Right kidney (tissue), 1 donor: ENCODE measurements at regions not wholly inside any gene's neighbourhood (a gene's known extent, or its start where the extent isn't known, plus 50 kb on each side); places are given as distances from the start of the nearest gene placed in this dataset.
A peak's percentile ranks its signal among the peaks of the same experiment; 100 is the strongest.
"Not testable (repeated sequence)": the region's sequence is repeated elsewhere in the genome, so short reads cannot be mapped to it uniquely, and the experiment has no call there.

Experiments used
- DNase-seq: peaks from one replicate; pipeline ENCODE4 v3.0.0-alpha.2; 2016

DNA sequence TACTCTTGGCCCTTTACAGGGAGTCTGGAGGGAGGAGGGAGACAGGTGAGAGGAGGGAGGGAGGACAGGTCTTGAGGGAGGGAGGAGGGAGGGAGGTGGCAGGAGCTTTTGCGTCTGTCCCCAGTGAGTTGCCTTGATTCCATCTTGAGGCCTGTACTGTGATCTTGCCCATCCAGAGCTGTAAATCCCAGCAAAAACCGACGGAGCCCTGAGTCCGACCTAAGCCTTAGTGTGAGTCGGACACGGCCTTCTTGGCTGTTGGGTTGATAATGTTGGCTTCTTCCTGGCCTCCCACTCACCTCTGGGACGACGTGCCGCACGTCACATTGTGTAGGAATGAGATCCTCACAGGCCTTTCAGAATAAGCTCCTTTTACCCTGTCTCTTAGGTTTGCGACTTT lies 72.5 kb downstream of the RGS12 start:
- DNase-seq, result no peak

GRCh38 chr4:3365871-3366842 lies 73.3 kb downstream of the RGS12 start:
- DNase-seq, result no peak

DNA sequence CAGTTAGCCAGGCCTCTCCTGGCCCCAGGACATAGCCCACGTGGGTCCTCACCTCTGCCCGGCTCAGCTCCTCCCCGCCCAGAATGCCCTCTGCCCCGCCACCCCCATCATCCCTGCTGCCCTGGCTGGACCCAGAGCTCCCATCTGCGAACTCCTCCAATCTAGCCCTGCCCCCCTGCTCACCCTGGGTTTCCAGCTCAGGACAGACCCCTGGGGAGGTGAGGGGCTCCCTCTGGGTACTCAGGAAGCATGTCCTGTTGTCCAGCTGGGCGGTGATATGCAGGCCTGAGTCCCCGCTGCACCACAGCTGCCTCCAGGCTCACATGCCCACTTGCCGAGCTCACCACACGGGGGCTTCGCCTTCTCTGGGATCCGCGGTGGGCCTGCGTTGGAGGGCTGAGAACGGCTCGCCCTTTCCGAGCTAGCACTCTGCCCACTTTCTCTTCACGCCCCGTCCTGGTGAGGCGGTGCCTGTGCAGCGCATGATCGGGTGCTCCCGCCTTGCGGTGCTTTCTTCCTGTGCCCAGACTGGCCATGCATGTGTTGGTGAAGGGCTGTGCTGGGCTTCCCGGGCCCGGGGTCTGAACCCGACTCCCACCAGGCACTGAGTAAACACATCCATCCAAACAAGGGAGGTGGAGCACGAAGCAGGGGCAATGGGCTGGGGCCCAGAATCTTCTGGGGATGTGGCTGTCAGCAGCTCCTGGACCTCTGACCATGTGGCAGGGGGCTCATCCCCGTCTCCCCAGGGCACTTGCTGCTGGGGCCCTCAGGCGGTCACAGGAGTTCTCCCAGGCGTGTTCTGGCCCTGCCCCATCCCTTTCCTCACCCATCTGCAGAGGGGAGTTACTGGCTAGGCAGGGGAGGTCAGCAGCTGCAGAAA lies 74.3 kb downstream of the RGS12 start:
- DNase-seq, result peak; percentile 54

GRCh38 chr4:3367866-3368265 lies 73.9 kb upstream of the HGFAC start:
- DNase-seq, result no peak

- DNase-seq, result no peak
Measured at GRCh38 chr4:3368334-3368733, 73.4 kb upstream of the HGFAC start.

GRCh38 chr4:3368841-3369760 lies 72.7 kb upstream of the HGFAC start:
- no peak for DNase-seq

GRCh38 chr4:3369781-3370674 lies 71.7 kb upstream of the HGFAC start:
- no peak for DNase-seq

- DNase-seq, result peak; percentile 67
Measured at GRCh38 chr4:3371033-3372001, 70.5 kb upstream of the HGFAC start.

DNA sequence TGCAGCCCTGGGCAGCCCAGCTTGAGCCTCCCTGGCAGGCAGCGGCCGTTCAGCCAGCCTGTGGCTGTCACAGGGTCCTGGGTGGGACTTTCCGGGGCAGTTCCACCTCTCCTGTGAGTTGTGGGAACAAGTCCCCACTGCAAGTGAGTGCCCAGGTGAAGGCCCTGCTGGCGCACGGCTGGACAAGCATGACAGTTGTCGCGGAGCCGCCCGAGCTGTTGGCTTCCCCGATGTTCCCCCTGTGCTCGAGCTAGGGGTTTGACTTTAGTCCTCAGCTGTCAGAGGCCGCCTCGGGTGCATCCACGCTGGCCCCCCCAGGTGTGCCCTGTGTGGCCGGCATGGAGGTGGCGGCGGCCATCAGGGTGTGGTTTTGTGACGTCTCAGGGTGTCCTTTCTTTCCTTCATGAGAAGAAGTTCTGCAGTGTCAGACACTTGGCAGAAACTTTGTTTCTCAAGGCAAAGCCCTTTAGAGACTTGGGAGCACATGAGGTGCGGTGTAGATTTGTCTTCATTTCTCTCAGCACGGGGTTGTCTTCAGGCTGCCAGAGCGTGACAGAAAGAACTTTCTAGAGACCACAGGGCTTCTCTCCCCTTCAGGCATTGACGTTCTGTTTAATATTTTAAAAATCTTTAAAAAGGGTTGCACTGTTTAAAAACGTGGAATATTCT lies 69.4 kb upstream of the HGFAC start:
- DNase-seq, result no peak

GRCh38 chr4:3372933-3373465 lies 68.8 kb upstream of the HGFAC start:
- DNase-seq, result no peak

DNA sequence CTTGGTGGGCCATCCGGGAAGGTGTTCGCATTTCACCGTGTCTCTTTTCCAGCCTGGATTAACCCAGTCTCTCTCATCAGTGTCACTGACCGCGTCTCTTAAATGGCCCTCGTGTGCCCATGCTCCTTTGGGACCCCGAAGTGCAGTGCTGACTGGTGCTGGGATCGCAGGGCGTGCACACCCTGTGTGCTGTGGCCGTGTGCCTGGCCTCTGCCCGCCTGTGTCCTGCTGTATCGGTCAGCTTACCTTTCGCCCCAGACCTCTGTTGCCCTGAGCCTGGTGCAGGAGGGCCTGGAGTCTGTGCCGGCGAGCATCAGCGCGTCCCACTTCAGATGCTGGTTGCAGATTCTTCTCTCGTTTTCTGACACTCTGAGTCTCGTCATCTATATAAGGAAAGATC lies 68.3 kb upstream of the HGFAC start:
- DNase-seq, result no peak

- DNase-seq, result no peak
Measured at GRCh38 chr4:3374011-3374645, 67.6 kb upstream of the HGFAC start.

DNA sequence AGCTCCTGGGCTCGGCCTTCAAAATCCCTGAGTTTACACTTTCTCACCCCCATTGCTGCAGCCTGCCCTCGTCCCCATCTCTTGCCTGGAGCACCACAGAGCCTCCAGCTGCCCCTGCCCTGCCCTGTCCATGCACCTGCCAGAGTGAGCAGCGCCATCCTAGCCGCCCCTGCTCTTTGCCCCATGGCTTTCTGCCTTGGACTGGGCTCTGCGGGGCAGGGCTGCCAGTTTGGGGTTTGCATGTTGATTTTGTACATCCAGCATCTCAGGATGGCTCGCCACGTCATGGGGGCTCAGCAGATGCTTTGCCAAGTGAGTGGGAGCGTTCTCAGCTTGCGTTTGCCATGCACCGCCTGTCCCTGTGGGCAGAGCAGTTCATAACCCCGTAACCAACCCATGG lies 67.1 kb upstream of the HGFAC start:
- DNase-seq, result no peak

DNA sequence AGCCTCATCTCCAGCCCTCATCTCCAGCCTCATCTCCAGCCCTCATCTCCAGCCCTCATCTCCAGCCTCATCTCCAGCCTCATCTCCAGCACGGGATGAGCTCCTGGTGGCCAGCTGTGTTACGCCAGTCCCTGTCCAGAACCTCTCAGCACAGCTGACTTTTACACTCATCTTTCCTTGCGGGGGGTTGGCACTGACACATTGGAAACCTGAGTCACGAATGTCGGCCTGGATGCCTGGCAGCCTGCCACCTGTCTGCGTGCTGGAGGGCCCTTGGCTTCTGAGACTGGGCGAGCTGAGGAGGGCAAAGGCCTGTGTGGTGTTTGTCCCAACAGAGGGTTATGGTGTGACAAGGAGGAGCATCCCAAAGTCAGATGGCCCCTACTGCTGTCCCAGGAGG lies 66.1 kb upstream of the HGFAC start:
- DNase-seq, result no peak

- no peak for DNase-seq
Measured at GRCh38 chr4:3376266-3376665, 65.5 kb upstream of the HGFAC start.

- DNase-seq, result no peak
Measured at GRCh38 chr4:3377557-3377956, 64.2 kb upstream of the HGFAC start.

- DNase-seq, result not testable (repeated sequence)
Measured at GRCh38 chr4:3380336-3380735, 61.4 kb upstream of the HGFAC start.

DNA sequence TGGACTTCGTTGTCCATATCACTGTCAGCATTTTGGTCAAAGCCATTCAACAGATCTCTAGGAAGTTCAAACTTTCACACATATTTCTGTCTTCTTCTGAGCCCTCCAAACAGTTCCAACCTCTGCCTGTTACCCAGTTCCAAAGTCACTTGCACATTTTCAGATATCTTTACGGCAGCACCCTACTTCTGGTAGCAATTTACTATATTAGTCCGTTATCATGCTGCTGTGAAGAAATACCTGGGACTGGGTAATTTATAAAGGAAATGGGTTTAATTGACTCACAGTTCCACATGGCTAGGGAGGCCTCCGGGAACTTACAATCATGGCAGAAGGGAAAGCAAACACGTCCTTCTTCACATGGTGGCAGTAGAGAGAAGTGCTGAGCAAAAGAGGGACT lies 60.6 kb upstream of the HGFAC start:
- DNase-seq, result not testable (repeated sequence)
